ENCODE measurements at regions not wholly inside any gene's neighbourhood (a gene's known extent, or its start where the extent isn't known, plus 50 kb on each side); places are given as distances from the start of the nearest gene placed in this dataset.
A peak's percentile ranks its signal among the peaks of the same experiment; 100 is the strongest.
"Not testable (repeated sequence)": the region's sequence is repeated elsewhere in the genome, so short reads cannot be mapped to it uniquely, and the experiment has no call there.

- peak; percentile 51 for DNase-seq
These were observed 178.0 kb downstream of the KCTD12 start for GRCh38 chr13:76708138-76708688.

- no peak for DNase-seq
These were observed 178.8 kb downstream of the KCTD12 start for GRCh38 chr13:76707360-76707759.

- DNase-seq, result no peak
These were observed 182.4 kb downstream of the KCTD12 start for GRCh38 chr13:76703621-76704288.

- no peak for DNase-seq
These were observed 183.0 kb downstream of the KCTD12 start for GRCh38 chr13:76703216-76703615.

- no peak for DNase-seq
These were observed 188.9 kb downstream of the KCTD12 start for GRCh38 chr13:76697288-76697687.

- no peak for DNase-seq
These were observed 189.8 kb downstream of the KCTD12 start for GRCh38 chr13:76696370-76696769.

GRCh38 chr13:76693086-76693485, 193.1 kb downstream of the KCTD12 start:
- DNase-seq, result no peak

GRCh38 chr13:76692346-76692745, 193.9 kb downstream of the KCTD12 start:
- DNase-seq, result no peak

GRCh38 chr13:76690611-76691010, 195.6 kb downstream of the KCTD12 start:
- DNase-seq, result no peak

GRCh38 chr13:76687467-76687866, 198.7 kb downstream of the KCTD12 start:
- DNase-seq, result no peak

GRCh38 chr13:76685938-76686337, 200.3 kb downstream of the KCTD12 start:
- no peak for DNase-seq

- DNase-seq, result no peak
These were observed 201.9 kb downstream of the KCTD12 start for GRCh38 chr13:76684336-76684735.

- no peak for DNase-seq
These were observed 202.4 kb downstream of the KCTD12 start for GRCh38 chr13:76683854-76684253.

- DNase-seq, result no peak
These were observed 203.0 kb downstream of the KCTD12 start for GRCh38 chr13:76683168-76683567.

- no peak for DNase-seq
These were observed 206.1 kb downstream of the KCTD12 start for GRCh38 chr13:76680112-76680511.

- DNase-seq, result peak; percentile 69
These were observed 209.2 kb downstream of the KCTD12 start for GRCh38 chr13:76677043-76677442.

GRCh38 chr13:76672420-76672819, 213.8 kb downstream of the KCTD12 start:
- DNase-seq, result no peak

- DNase-seq, result no peak
These were observed 217.5 kb downstream of the KCTD12 start for GRCh38 chr13:76668716-76669115.

GRCh38 chr13:76668141-76668540, 218.1 kb downstream of the KCTD12 start:
- DNase-seq, result no peak

- DNase-seq, result no peak
These were observed 218.7 kb downstream of the KCTD12 start for GRCh38 chr13:76667551-76667950.

- DNase-seq, result no peak
These were observed 222.4 kb downstream of the KCTD12 start for GRCh38 chr13:76663592-76664335.

- DNase-seq, result not testable (repeated sequence)
These were observed 227.1 kb downstream of the KCTD12 start for GRCh38 chr13:76659074-76659473.

- no peak for DNase-seq
These were observed 229.7 kb downstream of the KCTD12 start for GRCh38 chr13:76656500-76656899.

- DNase-seq, result no peak
These were observed 230.1 kb downstream of the KCTD12 start for GRCh38 chr13:76656056-76656455.
